SU-DHL-6 (cell line): ENCODE measurements at regions not wholly inside any gene's neighbourhood (a gene's known extent, or its start where the extent isn't known, plus 50 kb on each side); places are given as distances from the start of the nearest gene placed in this dataset.
A peak's percentile ranks its signal among the peaks of the same experiment; 100 is the strongest.

ENCODE experiments used
- H2AFZ ChIP-seq: fragments of 200-600 bp; sonication (generic); 2 replicates; pipeline ENCODE4 v1.6.1; 2014; ENCODE audit warnings: low read depth, mild to moderate bottlenecking, moderate library complexity, mixed read lengths, antibody characterized with exemption, low read length; ENCODE audit not compliant: severe bottlenecking
- H3F3A ChIP-seq: fragments of 200-600 bp; shearing (Covaris generic); 2 replicates; pipeline ENCODE4 v1.6.0; 2016; ENCODE audit warnings: antibody characterized with exemption, mild to moderate bottlenecking; ENCODE audit not compliant: insufficient read depth
- H3K27ac ChIP-seq: fragments of 200-600 bp; sonication (generic); 2 replicates; pipeline ENCODE4 v1.5.1; 2016; ENCODE audit warnings: low read depth, mild to moderate bottlenecking, low read length, moderate library complexity, mixed read lengths
- H3K27me3 ChIP-seq: fragments of 200-600 bp; sonication (generic), shearing (Covaris generic); 2 replicates; pipeline ENCODE4 v1.6.0; 2014; ENCODE audit warnings: mild to moderate bottlenecking, low read length
- H3K36me3 ChIP-seq: fragments of 200-600 bp; sonication (generic); 2 replicates; pipeline ENCODE4 v1.6.1; 2014; ENCODE audit warnings: mild to moderate bottlenecking, low read length, mixed read lengths
- H3K4me2 ChIP-seq: fragments of 300-600, 200-600 bp; shearing (Covaris generic), sonication (generic); 2 replicates; pipeline ENCODE4 v1.6.0; 2014; ENCODE audit warnings: low read length, low read depth, mild to moderate bottlenecking; ENCODE audit not compliant: poor library complexity, severe bottlenecking
- H3K4me3 ChIP-seq: fragments of 200-600 bp; sonication (generic); 2 replicates; pipeline ENCODE4 v1.5.1; 2014; ENCODE audit warnings: antibody characterized with exemption, low read length, mild to moderate bottlenecking, mixed read lengths; ENCODE audit not compliant: insufficient read depth, poor library complexity, severe bottlenecking
- H3K79me2 ChIP-seq: fragments of 200-600 bp; sonication (generic); 2 replicates; pipeline ENCODE4 v1.6.1; 2014; ENCODE audit warnings: mild to moderate bottlenecking, low read length, moderate library complexity; ENCODE audit not compliant: insufficient read depth
- H3K9ac ChIP-seq: fragments of 200-600 bp; sonication (generic); 2 replicates; pipeline ENCODE4 v1.7.0; 2014; ENCODE audit warnings: mild to moderate bottlenecking, low read length
- H3K9me2 ChIP-seq: fragments of 200-600 bp; sonication (generic); replicated peaks from 2 replicates; pipeline ENCODE4 v1.6.1; 2014; ENCODE audit warnings: low read length; ENCODE audit not compliant: insufficient read depth
- H3K9me3 ChIP-seq: fragments of 200-600 bp; sonication (generic); 2 replicates; pipeline ENCODE4 v1.6.1; 2014; ENCODE audit warnings: low read length, mixed read lengths; ENCODE audit not compliant: insufficient read depth
- H4K20me1 ChIP-seq: fragments of 200-600 bp; sonication (generic); 2 replicates; pipeline ENCODE4 v1.6.1; 2014; ENCODE audit warnings: low read depth, mild to moderate bottlenecking, antibody characterized with exemption, low read length, moderate library complexity, mixed read lengths
- CTCF ChIP-seq: fragments of 200-600 bp; sonication (generic); IDR thresholded peaks from one replicate; pipeline ENCODE4 v1.5.1; 2017; ENCODE audit warnings: antibody characterized with exemption, mild to moderate bottlenecking, low read length, moderate library complexity; ENCODE audit not compliant: insufficient read depth, poor library complexity, severe bottlenecking
- EZH2phosphoT487 ChIP-seq: fragments of 200-600 bp; sonication (generic), shearing (Covaris generic); conservative IDR thresholded peaks from 2 replicates; pipeline ENCODE4 v1.6.1; 2018; ENCODE audit warnings: mild to moderate bottlenecking, antibody characterized with exemption, low read length, moderate library complexity, mixed read lengths

GRCh38 chr5:10116594-10116993 lies 133.1 kb downstream of the ATPSCKMT start:
- Histone ChIP-seq H3F3A (no peaks in the 10 kb centered on the region), H4K20me1 (no peaks in the 10 kb centered on the region), H3K4me3 (no peak overlapping the region)

DNA sequence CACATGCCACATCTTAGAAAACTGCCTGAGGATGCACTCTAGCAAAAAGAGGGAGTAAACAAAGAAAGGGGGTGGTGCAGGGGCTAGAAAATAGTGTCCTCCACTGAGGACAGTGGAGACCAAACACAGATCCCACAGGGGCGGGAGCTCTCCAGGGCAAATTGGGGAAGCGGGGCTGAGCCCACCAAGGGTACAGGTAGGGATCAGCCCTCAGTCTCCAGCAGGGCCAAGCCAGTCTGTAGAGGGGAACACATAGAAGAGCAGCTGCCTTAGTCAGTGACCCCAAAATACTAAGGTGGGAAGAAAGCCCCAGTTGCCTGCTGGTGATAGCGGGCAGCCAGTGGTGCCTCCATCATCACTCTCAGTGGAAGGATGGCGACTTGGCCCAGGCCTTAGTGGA lies 134.0 kb downstream of the ATPSCKMT start:
- Histone ChIP-seq H3K36me3 (no peaks in the 10 kb centered on the region), H3K4me3 (no peak overlapping the region), H3K27me3 (no peaks in the 10 kb centered on the region), H3K9ac (no peak overlapping the region), H3K79me2 (no peaks in the 10 kb centered on the region), H4K20me1 (no peaks in the 10 kb centered on the region), H3F3A (no peaks in the 10 kb centered on the region), H3K4me2 (no peak overlapping the region), H3K27ac (no peak overlapping the region), H2AFZ (no peak overlapping the region), H3K9me2 (no peaks in the 10 kb centered on the region), H3K9me3 (no peaks in the 10 kb centered on the region)
- TF ChIP-seq EZH2phosphoT487 (no peak), CTCF (no peak)

More at GRCh38 chr5:10116594-10116993, 133.1 kb downstream of the ATPSCKMT start:
- H3K27me3 ChIP-seq, result no peaks in the 10 kb centered on the region
- H2AFZ ChIP-seq, result no peak overlapping the region
- no peaks in the 10 kb centered on the region for H3K9me3 ChIP-seq
- H3K9me2 ChIP-seq, result no peaks in the 10 kb centered on the region
- no peak overlapping the region for H3K4me2 ChIP-seq
- no peak for TF ChIP-seq EZH2phosphoT487
- no peak for TF ChIP-seq CTCF
- H3K36me3 ChIP-seq, result no peaks in the 10 kb centered on the region
- H3K9ac ChIP-seq, result no peak overlapping the region
- H3K27ac ChIP-seq, result no peak overlapping the region
- no peaks in the 10 kb centered on the region for H3K79me2 ChIP-seq

DNA sequence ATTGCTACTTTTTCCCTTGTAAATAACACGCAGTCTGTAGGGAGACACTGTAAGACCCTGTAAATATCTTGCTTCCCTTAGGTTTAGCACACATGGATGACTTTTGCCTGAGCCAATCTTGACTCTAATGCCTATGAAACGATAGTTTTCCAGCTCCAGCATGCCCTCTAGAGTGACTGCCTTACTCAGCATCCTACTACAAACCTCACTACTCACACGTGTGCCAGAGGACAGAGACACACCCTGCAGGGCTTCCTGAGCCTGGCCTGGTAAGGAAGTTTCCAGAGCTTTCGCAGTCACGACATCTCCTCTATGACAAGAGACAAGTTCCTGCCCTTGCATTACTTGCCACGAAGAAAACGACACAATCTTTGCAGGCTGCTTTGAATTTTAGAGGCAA lies 138.1 kb downstream of the ATPSCKMT start:
- Histone ChIP-seq H3K9me3 (no peaks in the 10 kb centered on the region), H3K36me3 (no peaks in the 10 kb centered on the region), H3K9me2 (no peaks in the 10 kb centered on the region), H3K4me3 (no peak overlapping the region), H3K4me2 (no peak overlapping the region), H3K9ac (no peak overlapping the region), H4K20me1 (no peaks in the 10 kb centered on the region), H2AFZ (no peak overlapping the region), H3K79me2 (no peaks in the 10 kb centered on the region), H3K27ac (no peak overlapping the region), H3K27me3 (no peaks in the 10 kb centered on the region), H3F3A (no peaks in the 10 kb centered on the region)
- no peak for TF ChIP-seq EZH2phosphoT487
- peak; percentile 22 for TF ChIP-seq CTCF

GRCh38 chr5:10110228-10110627 lies 139.5 kb downstream of the ATPSCKMT start:
- Histone ChIP-seq H3K9ac (no peak overlapping the region), H3K4me2 (no peak overlapping the region), H3K9me3 (no peaks in the 10 kb centered on the region), H3F3A (no peaks in the 10 kb centered on the region), H3K79me2 (no peaks in the 10 kb centered on the region), H3K36me3 (no peaks in the 10 kb centered on the region), H3K4me3 (no peak overlapping the region), H4K20me1 (no peaks in the 10 kb centered on the region), H3K9me2 (no peaks in the 10 kb centered on the region), H3K27me3 (no peaks in the 10 kb centered on the region), H3K27ac (no peak overlapping the region), H2AFZ (no peak overlapping the region)
- TF ChIP-seq EZH2phosphoT487, result no peak
